Cardiac fibroblast (primary cell): ENCODE measurements at regions not wholly inside any gene's neighbourhood (a gene's known extent, or its start where the extent isn't known, plus 50 kb on each side); places are given as distances from the start of the nearest gene placed in this dataset.
"Not testable (repeated sequence)": the region's sequence is repeated elsewhere in the genome, so short reads cannot be mapped to it uniquely, and the experiment has no call there.

Source experiments
- DNase-seq, 2 donors: peaks; one replicate each; pipeline versions ENCODE4 v3.0.0 to v3.0.0-alpha.2; 2010; ENCODE audit warnings: low read depth in 2 of 2
- H3K4me3 ChIP-seq, 2 donors: replicated peaks in 1 of 2; 1 replicate in 1 of 2; 2 replicates in 1 of 2; pipeline ENCODE4 v1.5.1; 2011; ENCODE audit warnings: low read depth in 2 of 2, low read length in 2 of 2, mild to moderate bottlenecking in 2 of 2, moderate library complexity in 1 of 2
- CTCF ChIP-seq: IDR thresholded peaks from one replicate; pipeline ENCODE4 v1.5.1; 2011; ENCODE audit warnings: low read depth, mild to moderate bottlenecking, low read length, inconsistent platforms

DNA sequence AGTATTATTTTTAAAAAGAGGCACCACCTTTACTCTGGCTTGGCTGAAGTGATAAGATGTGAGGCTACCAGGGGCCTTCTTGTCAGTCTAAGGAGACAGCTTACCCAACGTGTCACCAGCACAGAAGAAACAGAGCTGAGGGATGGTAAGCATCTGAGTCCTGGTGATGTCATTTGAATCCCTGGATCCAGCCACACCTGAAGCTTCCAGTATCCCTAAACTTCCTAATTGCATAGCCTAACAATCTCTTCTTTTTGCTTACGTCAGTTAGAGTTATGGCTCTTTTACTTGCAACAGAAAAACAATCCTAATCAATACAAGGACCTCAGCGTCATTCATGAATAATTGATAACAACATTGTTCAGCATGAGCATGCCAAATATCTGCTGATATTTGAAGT is 436.6 kb downstream of the SHISA9 start:
- DNase-seq, result no peak

GRCh38 chr16:13342675-13343074 is 441.3 kb downstream of the SHISA9 start:
- no peak for TF ChIP-seq CTCF
- no peak for DNase-seq

More for the DNA sequence above, 436.6 kb downstream of the SHISA9 start:
- no peak overlapping the region for H3K4me3 ChIP-seq
- TF ChIP-seq CTCF, result no peak

DNA sequence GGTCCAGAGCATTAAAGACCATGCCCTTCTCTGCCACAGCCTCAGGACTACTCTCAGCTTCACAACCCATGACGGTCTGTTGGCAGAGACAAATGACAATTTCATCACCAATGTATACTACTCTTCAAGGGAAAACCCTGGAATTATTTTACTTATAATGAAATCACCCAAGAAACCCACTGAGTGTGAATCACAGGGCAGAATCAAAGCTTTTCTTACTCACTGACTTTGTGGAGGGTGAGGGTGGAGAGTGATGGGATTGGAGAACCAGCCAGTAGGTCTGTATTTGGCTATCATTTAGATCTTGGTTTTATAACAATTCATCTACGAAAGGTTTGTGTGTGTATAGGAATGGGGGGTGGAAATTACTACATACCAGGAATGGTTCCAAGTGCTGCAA is 442.6 kb downstream of the SHISA9 start:
- DNase-seq, result no peak
- no peak overlapping the region for H3K4me3 ChIP-seq
- TF ChIP-seq CTCF, result no peak

More at GRCh38 chr16:13342675-13343074, 441.3 kb downstream of the SHISA9 start:
- H3K4me3 ChIP-seq, result no peak overlapping the region

- no peak overlapping the region for H3K4me3 ChIP-seq
- no peak for TF ChIP-seq CTCF
- DNase-seq, result no peak
These were observed 447.0 kb downstream of the SHISA9 start for GRCh38 chr16:13348416-13348815.

DNA sequence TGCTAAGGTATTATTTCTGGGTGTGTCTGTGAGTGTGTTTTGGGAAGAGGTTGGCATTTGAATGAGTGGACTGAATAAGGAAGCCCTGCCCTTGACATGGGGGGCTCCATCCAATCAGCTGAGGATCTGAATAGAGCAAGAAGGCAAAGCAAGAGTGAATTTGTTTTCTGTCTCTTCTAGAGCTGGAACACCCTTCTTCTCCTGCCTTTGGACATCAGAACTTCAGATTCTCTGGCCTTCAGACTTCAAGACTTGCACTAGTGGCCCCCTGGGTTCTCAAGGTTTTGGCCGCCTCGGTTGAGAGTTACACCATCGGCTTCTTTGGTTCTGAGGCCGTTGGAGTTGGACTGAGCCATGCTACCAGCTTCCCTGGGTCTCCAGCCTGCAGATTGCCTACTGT is 448.6 kb downstream of the SHISA9 start:
- DNase-seq, result no peak
- no peak overlapping the region for H3K4me3 ChIP-seq
- no peak for TF ChIP-seq CTCF

DNA sequence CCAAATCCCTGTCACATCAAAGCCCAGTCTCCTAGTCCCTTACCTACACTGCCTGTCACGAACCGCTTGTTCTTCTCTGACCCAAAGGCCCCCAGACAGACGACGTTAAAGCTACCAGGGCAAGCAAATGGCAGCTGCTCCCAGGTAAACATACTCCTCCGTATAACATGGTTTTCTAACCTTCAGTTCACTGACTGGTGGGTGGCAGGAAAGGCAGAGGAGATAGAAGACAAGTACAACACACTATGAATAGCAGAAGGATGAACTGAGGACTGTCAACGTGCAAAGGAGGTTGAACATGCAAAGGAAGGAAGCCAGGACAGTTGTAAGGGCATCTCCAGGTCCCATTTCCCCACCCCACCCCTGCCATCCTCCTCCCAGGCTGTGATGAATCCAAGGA is 449.8 kb downstream of the SHISA9 start:
- H3K4me3 ChIP-seq, result no peak overlapping the region
- DNase-seq, result no peak
- no peak for TF ChIP-seq CTCF

DNA sequence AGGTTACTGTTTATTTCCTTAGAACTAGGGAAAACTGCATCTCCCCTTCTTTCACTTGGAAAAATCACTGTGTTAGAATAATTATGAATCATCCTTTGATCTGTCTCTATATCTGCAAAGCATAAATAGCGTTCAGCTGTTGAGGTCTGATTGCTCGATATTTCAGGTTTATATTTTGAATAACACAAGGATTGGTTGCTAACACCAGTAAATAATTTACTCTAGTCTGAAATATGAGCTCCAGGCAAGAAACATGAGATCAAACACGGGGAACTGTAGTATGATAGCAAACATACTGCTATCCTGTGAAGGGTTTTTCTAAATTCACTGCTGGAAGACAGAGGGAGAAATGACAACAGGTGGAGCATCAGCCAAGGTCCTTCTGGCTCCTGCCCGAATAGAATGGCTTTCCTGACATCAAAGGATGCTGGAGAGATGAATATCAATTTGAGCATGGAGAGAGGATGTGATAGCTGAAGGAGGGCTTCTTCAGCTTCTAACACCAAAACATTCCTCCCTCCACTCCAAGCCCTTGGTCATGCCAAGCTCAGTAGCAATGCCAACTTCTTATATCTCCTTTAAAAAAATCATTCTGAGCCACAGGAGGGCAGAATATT is 450.3 kb downstream of the SHISA9 start:
- TF ChIP-seq CTCF, result no peak
- DNase-seq, result no peak
- H3K4me3 ChIP-seq, result no peak overlapping the region

GRCh38 chr16:13352796-13353195 is 451.4 kb downstream of the SHISA9 start:
- DNase-seq, H3K4me3 ChIP-seq: not testable (repeated sequence)

DNA sequence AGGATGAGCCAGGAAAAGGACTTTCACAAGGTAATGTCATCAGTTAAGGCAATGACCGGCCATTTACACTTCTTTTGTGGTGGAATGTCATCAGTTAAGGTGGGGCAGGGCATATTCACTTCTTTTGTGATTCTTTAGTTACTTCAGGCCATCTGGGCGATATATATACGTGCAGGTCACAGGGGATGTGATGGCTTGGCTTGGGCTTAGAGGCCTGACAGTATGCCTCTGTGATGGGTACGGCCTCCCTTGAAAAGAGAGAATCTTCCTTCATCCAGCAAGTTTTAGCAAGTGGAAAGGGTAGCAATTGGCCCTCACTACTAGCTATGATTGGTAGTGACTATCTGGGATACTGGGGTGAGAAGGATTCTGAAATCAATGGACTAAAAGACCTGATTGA is 456.4 kb downstream of the SHISA9 start:
- not testable (repeated sequence) for H3K4me3 ChIP-seq, DNase-seq
